ENCODE measurements at regions not wholly inside any gene's neighbourhood (a gene's known extent, or its start where the extent isn't known, plus 50 kb on each side); places are given as distances from the start of the nearest gene placed in this dataset.

- Histone ChIP-seq H3K27ac (no peak overlapping the region), H3K4me3 (no peak overlapping the region)
- TF ChIP-seq CTCF (IDR thresholded peaks at IDR 0.05), result no peak
- DNase-seq (ENCODE audit: low spot score), result no peak
These were observed 446.8 kb upstream of the PLXNA2 start for GRCh38 chr1:208691012-208691411.

GRCh38 chr1:208709981-208710380 lies 465.8 kb upstream of the PLXNA2 start:
- no peak overlapping the region for H3K4me3 ChIP-seq
- no peak for TF ChIP-seq CTCF (IDR thresholded peaks at IDR 0.05)
- no peak for DNase-seq (ENCODE audit: low spot score)
- no peak overlapping the region for H3K27ac ChIP-seq

GRCh38 chr1:208714323-208714722 lies 470.1 kb upstream of the PLXNA2 start:
- Histone ChIP-seq H3K4me3 (no peak overlapping the region), H3K27ac (no peak overlapping the region)
- DNase-seq (ENCODE audit: low spot score), result no peak
- no peak for TF ChIP-seq CTCF (IDR thresholded peaks at IDR 0.05)

- no peak for TF ChIP-seq CTCF (IDR thresholded peaks at IDR 0.05)
- Histone ChIP-seq H3K4me3 (no peak overlapping the region), H3K27ac (no peak overlapping the region)
- no peak for DNase-seq (ENCODE audit: low spot score)
These were observed 473.3 kb upstream of the PLXNA2 start for GRCh38 chr1:208717525-208717924.

- no peak overlapping the region for H3K4me3 ChIP-seq
- DNase-seq (ENCODE audit: low spot score), result no peak
- no peak overlapping the region for H3K27ac ChIP-seq
- TF ChIP-seq CTCF (IDR thresholded peaks at IDR 0.05), result no peak
These were observed 478.4 kb upstream of the PLXNA2 start for GRCh38 chr1:208722592-208722991.

- no peak for TF ChIP-seq CTCF (IDR thresholded peaks at IDR 0.05)
- Histone ChIP-seq H3K4me3 (no peak overlapping the region), H3K27ac (no peak overlapping the region)
- no peak for DNase-seq (ENCODE audit: low spot score)
These were observed 479.9 kb upstream of the PLXNA2 start for GRCh38 chr1:208724079-208724478.

- no peak overlapping the region for H3K4me3 ChIP-seq
- no peak for TF ChIP-seq CTCF (IDR thresholded peaks at IDR 0.05)
- no peak overlapping the region for H3K27ac ChIP-seq
- DNase-seq (ENCODE audit: low spot score), result no peak
These were observed 484.6 kb upstream of the PLXNA2 start for GRCh38 chr1:208728815-208729214.
